GM23248 (cell line): ENCODE measurements at regions not wholly inside any gene's neighbourhood (a gene's known extent, or its start where the extent isn't known, plus 50 kb on each side); places are given as distances from the start of the nearest gene placed in this dataset.

ENCODE experiments used
- DNase-seq: peaks from one replicate; pipeline ENCODE4 v3.0.0-alpha.2; 2015
- H2AFZ ChIP-seq: fragments of 200-600 bp; sonication (generic); 2 replicates; pipeline ENCODE4 v1.6.1; 2016; ENCODE audit warnings: antibody characterized with exemption
- H3F3A ChIP-seq: fragments of 200-600 bp; sonication (generic); 2 replicates; pipeline ENCODE4 v1.6.1; 2016; ENCODE audit warnings: mild to moderate bottlenecking, antibody characterized with exemption, mixed run types; ENCODE audit not compliant: insufficient read depth
- H3K27ac ChIP-seq: fragments of 200-600 bp; sonication (generic); 2 replicates; pipeline ENCODE4 v1.5.1; 2016; ENCODE audit warnings: mild to moderate bottlenecking
- H3K27me3 ChIP-seq: fragments of 200-600 bp; sonication (generic); replicated peaks from 2 replicates; pipeline ENCODE4 v1.6.1; 2016; ENCODE audit warnings: mild to moderate bottlenecking; ENCODE audit not compliant: insufficient read depth
- H3K36me3 ChIP-seq: fragments of 200-600 bp; sonication (generic); 2 replicates; pipeline ENCODE4 v1.6.1; 2016; ENCODE audit warnings: low read depth, mild to moderate bottlenecking
- H3K4me1 ChIP-seq: fragments of 200-600 bp; sonication (generic); 2 replicates; pipeline ENCODE4 v1.6.1; 2016; ENCODE audit warnings: mild to moderate bottlenecking; ENCODE audit not compliant: insufficient read depth
- H3K4me2 ChIP-seq: fragments of 200-600 bp; sonication (generic); one replicate; pipeline ENCODE4 v1.6.1; 2016; ENCODE audit warnings: mild to moderate bottlenecking; ENCODE audit not compliant: unreplicated experiment
- H3K4me3 ChIP-seq: fragments of 200-600 bp; sonication (generic); 2 replicates; pipeline ENCODE4 v1.5.1; 2016; ENCODE audit warnings: mild to moderate bottlenecking
- H3K79me2 ChIP-seq: fragments of 200-600 bp; sonication (generic); 2 replicates; pipeline ENCODE4 v1.6.1; 2016; ENCODE audit warnings: mild to moderate bottlenecking; ENCODE audit not compliant: insufficient read depth
- H3K9ac ChIP-seq: fragments of 200-600 bp; sonication (generic); 2 replicates; pipeline ENCODE4 v1.6.1; 2016; ENCODE audit warnings: mild to moderate bottlenecking
- H3K9me2 ChIP-seq: fragments of 200-600 bp; sonication (generic); 2 replicates; pipeline ENCODE4 v1.6.1; 2016; ENCODE audit warnings: mixed run types, mild to moderate bottlenecking, moderate library complexity; ENCODE audit not compliant: insufficient read depth
- H3K9me3 ChIP-seq: fragments of 200-600 bp; sonication (generic); one replicate; pipeline ENCODE4 v1.6.1; 2017; ENCODE audit warnings: low read depth
- H4K20me1 ChIP-seq: fragments of 200-600 bp; sonication (generic); 2 replicates; pipeline ENCODE4 v1.6.0; 2016; ENCODE audit not compliant: insufficient read depth
- EZH2 ChIP-seq: fragments of 200-600 bp; sonication (generic); IDR thresholded peaks from 2 replicates; pipeline ENCODE4 v1.6.1; 2018; ENCODE audit warnings: antibody characterized with exemption, mild to moderate bottlenecking; ENCODE audit not compliant: insufficient read depth, poor library complexity, severe bottlenecking
- EZH2phosphoT487 ChIP-seq: fragments of 200-600 bp; sonication (generic); IDR thresholded peaks from 2 replicates; pipeline ENCODE4 v1.6.1; 2018; ENCODE audit warnings: antibody characterized with exemption, moderate library complexity, mild to moderate bottlenecking, low read depth; ENCODE audit not compliant: insufficient read depth
- WGBS, 2 experiments: methylation state at CpG; one replicate each; pipeline ENCODE4 v1.1.6; 2015 to 2017; ENCODE audit warnings: low lambda C conversion rate in 2 of 2, low coverage in 1 of 2; ENCODE audit errors: missing lambda C conversion rate in 2 of 2; 5-methylcytosine and 5-hydroxymethylcytosine counted together
- in situ Hi-C: fragments of 300-500 bp; cut with MboI; formaldehyde crosslinking; loops from 2 replicates; pipeline ENCODE4 v1.15.0; 2020

- 37 to 38% methylated on average over 1 of the region's 1 CpG for WGBS, 2 experiments
- no peak overlapping the region for H2AFZ ChIP-seq
- no peak for TF ChIP-seq EZH2phosphoT487
- TF ChIP-seq EZH2 = no peak
- H3K4me3 ChIP-seq = no peak overlapping the region
- no peaks in the 10 kb centered on the region for H3K36me3 ChIP-seq
- no peak for DNase-seq
- no peak overlapping the region for H3K9ac ChIP-seq
- H4K20me1 ChIP-seq = no peaks in the 10 kb centered on the region
- no peaks in the 10 kb centered on the region for H3K9me2 ChIP-seq
- no peaks in the 10 kb centered on the region for H3K79me2 ChIP-seq
- no peak overlapping the region for H3K27ac ChIP-seq
- in situ Hi-C loops = no loop called here
- H3F3A ChIP-seq = no peaks in the 10 kb centered on the region
- no peaks in the 10 kb centered on the region for H3K27me3 ChIP-seq
- no peak overlapping the region for H3K4me2 ChIP-seq
- no peaks in the 10 kb centered on the region for H3K9me3 ChIP-seq
- no peaks in the 10 kb centered on the region for H3K4me1 ChIP-seq
Observed at GRCh38 chrX:43500246-43500645, 155.9 kb upstream of the MAOA start.

DNA sequence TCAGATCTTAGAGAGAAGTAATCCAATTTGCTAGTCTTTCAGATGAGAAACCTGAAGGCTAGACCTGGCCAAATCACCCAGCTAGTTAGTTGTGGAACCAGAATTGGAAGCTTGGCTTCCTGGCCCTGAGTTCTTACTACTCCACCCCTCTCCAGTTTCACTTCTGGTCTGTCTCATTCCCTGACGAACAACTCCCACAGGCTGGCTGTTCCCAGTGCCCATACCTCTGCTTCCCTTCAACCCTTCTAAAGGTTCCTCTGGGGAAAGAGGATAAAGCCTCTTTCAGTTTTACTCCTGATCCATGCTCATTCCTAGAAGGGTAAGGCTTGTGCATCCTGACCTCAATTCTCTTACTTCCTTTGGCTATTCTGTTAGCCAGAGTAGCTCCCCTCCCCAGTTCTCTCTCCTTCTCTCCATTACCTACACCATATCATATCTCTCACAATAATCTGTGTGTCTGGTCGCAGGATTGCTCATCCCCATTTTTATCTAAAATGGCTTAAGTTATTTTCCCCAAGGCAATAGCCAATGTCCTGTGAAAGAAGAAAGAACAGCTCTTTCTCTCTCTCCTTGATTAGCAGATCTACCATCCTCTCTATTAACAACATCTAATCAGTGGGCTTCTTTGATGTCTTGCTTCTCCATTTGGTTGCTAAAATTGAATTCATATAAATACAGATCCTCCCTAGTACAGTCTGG, 155.0 kb upstream of the MAOA start:
- no peak for TF ChIP-seq EZH2phosphoT487
- no peak for TF ChIP-seq EZH2
- Histone ChIP-seq H3K9me2 (no peaks in the 10 kb centered on the region), H3K9me3 (no peaks in the 10 kb centered on the region), H3K4me3 (no peak overlapping the region), H4K20me1 (no peaks in the 10 kb centered on the region), H3K27me3 (no peaks in the 10 kb centered on the region), H3K79me2 (no peaks in the 10 kb centered on the region), H3K9ac (no peak overlapping the region), H3F3A (no peaks in the 10 kb centered on the region), H3K36me3 (no peaks in the 10 kb centered on the region), H2AFZ (no peak overlapping the region), H3K4me1 (no peaks in the 10 kb centered on the region), H3K27ac (no peak overlapping the region), H3K4me2 (no peak overlapping the region)
- in situ Hi-C loops = no loop called here
- no peak for DNase-seq
- 26 to 28% methylated on average over 2 of the region's 2 CpGs for WGBS, 2 experiments

- H3K4me1 ChIP-seq = no peaks in the 10 kb centered on the region
- H3K4me2 ChIP-seq = no peak overlapping the region
- no peak for DNase-seq
- H2AFZ ChIP-seq = no peak overlapping the region
- no peaks in the 10 kb centered on the region for H3K79me2 ChIP-seq
- no peaks in the 10 kb centered on the region for H3F3A ChIP-seq
- in situ Hi-C loops = no loop called here
- no peak for TF ChIP-seq EZH2
- TF ChIP-seq EZH2phosphoT487 = no peak
- H4K20me1 ChIP-seq = no peaks in the 10 kb centered on the region
- no peaks in the 10 kb centered on the region for H3K36me3 ChIP-seq
- H3K9me3 ChIP-seq = no peaks in the 10 kb centered on the region
- H3K27ac ChIP-seq = no peak overlapping the region
- no peaks in the 10 kb centered on the region for H3K27me3 ChIP-seq
- H3K9me2 ChIP-seq = no peaks in the 10 kb centered on the region
- no peak overlapping the region for H3K9ac ChIP-seq
- H3K4me3 ChIP-seq = no peak overlapping the region
Observed at GRCh38 chrX:43504394-43504793, 151.7 kb upstream of the MAOA start.

GRCh38 chrX:43505769-43506168, 150.3 kb upstream of the MAOA start:
- Histone ChIP-seq H3K27ac (no peak overlapping the region), H3K27me3 (no peaks in the 10 kb centered on the region), H3F3A (no peaks in the 10 kb centered on the region), H3K4me3 (no peak overlapping the region), H4K20me1 (no peaks in the 10 kb centered on the region), H3K36me3 (no peaks in the 10 kb centered on the region), H3K4me1 (no peaks in the 10 kb centered on the region), H3K79me2 (no peaks in the 10 kb centered on the region), H2AFZ (no peak overlapping the region), H3K9me2 (no peaks in the 10 kb centered on the region), H3K9ac (no peak overlapping the region), H3K4me2 (no peak overlapping the region), H3K9me3 (no peaks in the 10 kb centered on the region)
- in situ Hi-C loops = no loop called here
- WGBS, 2 experiments = 17 to 26% methylated on average over 3 of the region's 3 CpGs
- peak; percentile 18 for DNase-seq
- TF ChIP-seq EZH2 (no peak), EZH2phosphoT487 (no peak)

DNA sequence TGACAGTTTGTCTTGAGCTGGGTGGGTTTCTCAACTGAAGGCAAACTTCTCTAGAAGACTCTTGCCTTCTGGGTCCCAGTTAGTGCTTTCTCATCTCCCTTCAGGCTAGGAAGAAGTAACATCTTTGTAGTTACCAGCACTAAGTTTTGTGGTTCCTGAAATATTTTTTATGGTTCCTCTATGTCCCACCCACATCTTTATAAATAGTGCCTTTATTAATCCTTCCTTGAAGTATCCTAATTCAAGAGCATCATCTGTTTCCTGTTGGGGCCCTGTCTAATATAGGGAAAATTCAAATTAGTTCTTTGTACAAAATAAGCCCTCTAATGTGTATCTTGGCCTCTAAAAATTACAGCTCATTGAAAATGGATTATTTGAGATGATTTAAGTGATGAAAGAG, 147.4 kb upstream of the MAOA start:
- H2AFZ ChIP-seq = no peak overlapping the region
- H3K27me3 ChIP-seq = no peaks in the 10 kb centered on the region
- no peaks in the 10 kb centered on the region for H3K9me3 ChIP-seq
- in situ Hi-C loops = no loop called here
- no peak overlapping the region for H3K9ac ChIP-seq
- no peak for TF ChIP-seq EZH2
- TF ChIP-seq EZH2phosphoT487 = no peak
- H3K4me2 ChIP-seq = no peak overlapping the region
- no peaks in the 10 kb centered on the region for H4K20me1 ChIP-seq
- no peaks in the 10 kb centered on the region for H3K36me3 ChIP-seq
- no peaks in the 10 kb centered on the region for H3F3A ChIP-seq
- H3K9me2 ChIP-seq = no peaks in the 10 kb centered on the region
- no peak overlapping the region for H3K4me3 ChIP-seq
- no peak for DNase-seq
- H3K79me2 ChIP-seq = no peaks in the 10 kb centered on the region
- no peak overlapping the region for H3K27ac ChIP-seq
- no peaks in the 10 kb centered on the region for H3K4me1 ChIP-seq
